ENCODE measurements at regions not wholly inside any gene's neighbourhood (a gene's known extent, or its start where the extent isn't known, plus 50 kb on each side); places are given as distances from the start of the nearest gene placed in this dataset.

GRCh38 chr18:4528405-4528804 lies 73.3 kb upstream of the DLGAP1 start:
- TF ChIP-seq CTCF (IDR thresholded peaks at IDR 0.05; ENCODE audit: low read length) = no peak
- TF ChIP-seq EZH2 (IDR thresholded peaks at IDR 0.05; ENCODE audit: borderline replicate concordance, low read length) = no peak
